Epithelial cell of prostate (primary cell): ENCODE measurements at regions not wholly inside any gene's neighbourhood (a gene's known extent, or its start where the extent isn't known, plus 50 kb on each side); places are given as distances from the start of the nearest gene placed in this dataset.
"Not testable (repeated sequence)": the region's sequence is repeated elsewhere in the genome, so short reads cannot be mapped to it uniquely, and the experiment has no call there.

Experiments used
- DNase-seq: peaks from one replicate; pipeline ENCODE4 v3.0.0-alpha.2; 2011; ENCODE audit warnings: low read depth, low spot score
- H3K27ac ChIP-seq: fragments of 450-650 bp; 2 replicates; pipeline ENCODE4 v1.5.1; 2017; ENCODE audit warnings: mild to moderate bottlenecking

GRCh38 chr9:85344901-85345300, 396.9 kb downstream of the AGTPBP1 start:
- no peak overlapping the region for H3K27ac ChIP-seq

GRCh38 chr9:85339338-85339737, 402.4 kb downstream of the AGTPBP1 start:
- no peak for DNase-seq
- H3K27ac ChIP-seq: no peak overlapping the region

More at GRCh38 chr9:85344901-85345300, 396.9 kb downstream of the AGTPBP1 start:
- no peak for DNase-seq

DNA sequence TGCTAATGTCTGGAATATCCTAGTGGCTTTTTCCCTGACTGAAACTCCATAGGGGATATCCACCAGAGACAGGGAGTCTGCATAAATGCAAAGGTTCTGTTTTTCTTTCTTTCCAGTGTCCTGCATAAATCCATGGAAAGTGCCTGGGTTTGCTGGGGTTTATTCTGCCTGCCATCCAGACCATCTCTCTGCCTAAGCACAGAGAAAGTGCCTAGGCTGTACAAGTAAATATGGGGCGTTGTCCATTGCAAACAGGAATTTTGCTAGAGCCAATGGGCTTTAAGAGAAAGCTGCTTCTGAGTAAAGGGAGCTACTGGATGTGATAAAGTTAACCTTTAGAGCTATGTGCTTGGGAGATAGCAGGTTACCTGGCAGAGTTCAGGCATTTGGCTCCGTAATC, 407.5 kb downstream of the AGTPBP1 start:
- no peak for DNase-seq
- no peak overlapping the region for H3K27ac ChIP-seq

GRCh38 chr9:85332487-85332886, 409.3 kb downstream of the AGTPBP1 start:
- no peak overlapping the region for H3K27ac ChIP-seq
- no peak for DNase-seq

DNA sequence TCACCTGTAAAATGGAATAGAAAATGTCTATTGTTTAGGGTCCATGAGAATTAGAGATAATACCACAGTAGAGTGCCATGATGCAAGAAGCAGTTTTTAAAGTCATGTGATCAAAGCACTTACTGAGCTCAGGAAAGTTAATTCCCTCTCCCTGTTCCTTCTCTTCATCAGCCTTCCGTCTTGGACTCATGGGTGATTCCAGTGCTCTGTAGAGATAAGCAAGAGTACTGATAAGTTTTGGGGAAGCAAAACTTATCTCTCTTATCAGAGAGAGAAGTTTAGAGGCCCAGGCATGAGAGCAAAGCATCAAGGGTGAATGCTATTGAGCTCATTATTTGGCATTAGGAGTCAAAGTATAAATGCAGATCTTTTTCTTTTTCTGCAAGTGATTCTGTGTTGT, 410.1 kb downstream of the AGTPBP1 start:
- H3K27ac ChIP-seq: no peak overlapping the region
- no peak for DNase-seq

DNA sequence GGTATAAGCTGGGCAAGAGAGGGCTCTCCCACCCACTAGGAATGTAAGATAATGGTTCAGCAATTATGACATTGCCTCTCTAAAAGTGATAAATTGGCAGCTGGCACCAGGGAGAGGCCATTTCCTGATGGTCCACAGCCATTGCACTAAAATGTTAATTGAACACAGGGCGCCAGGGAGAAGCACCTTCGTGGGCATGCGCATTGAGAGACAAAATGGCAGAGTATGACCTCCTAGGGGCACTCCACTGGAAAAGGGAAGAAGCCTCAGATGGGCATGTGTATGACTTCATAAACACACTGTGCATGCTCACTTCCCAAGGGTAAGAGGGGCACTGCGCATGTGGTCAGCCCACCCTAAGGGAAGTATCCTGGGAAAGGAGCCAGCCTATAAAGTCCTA, 419.2 kb downstream of the AGTPBP1 start:
- DNase-seq: no peak
- H3K27ac ChIP-seq: no peak overlapping the region

DNA sequence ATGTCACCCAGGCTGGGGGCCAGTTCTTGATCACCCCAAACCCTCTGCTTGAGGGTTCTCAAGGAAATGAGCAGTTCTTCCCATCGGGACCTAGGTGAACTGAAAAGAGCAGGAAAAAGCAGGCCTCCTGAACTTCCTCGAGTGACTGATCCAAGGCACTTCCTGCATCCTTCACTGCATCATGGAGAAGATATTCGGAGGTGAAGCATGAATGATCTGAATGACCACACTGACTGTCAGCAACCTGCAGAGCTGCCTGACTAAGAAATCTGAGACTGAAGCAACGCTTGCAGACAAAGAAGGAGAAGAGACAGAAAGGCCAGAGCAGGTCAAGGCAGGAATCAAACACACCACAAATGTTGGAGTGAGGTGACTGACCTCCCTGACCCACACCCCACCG, 420.2 kb downstream of the AGTPBP1 start:
- DNase-seq: no peak

DNA sequence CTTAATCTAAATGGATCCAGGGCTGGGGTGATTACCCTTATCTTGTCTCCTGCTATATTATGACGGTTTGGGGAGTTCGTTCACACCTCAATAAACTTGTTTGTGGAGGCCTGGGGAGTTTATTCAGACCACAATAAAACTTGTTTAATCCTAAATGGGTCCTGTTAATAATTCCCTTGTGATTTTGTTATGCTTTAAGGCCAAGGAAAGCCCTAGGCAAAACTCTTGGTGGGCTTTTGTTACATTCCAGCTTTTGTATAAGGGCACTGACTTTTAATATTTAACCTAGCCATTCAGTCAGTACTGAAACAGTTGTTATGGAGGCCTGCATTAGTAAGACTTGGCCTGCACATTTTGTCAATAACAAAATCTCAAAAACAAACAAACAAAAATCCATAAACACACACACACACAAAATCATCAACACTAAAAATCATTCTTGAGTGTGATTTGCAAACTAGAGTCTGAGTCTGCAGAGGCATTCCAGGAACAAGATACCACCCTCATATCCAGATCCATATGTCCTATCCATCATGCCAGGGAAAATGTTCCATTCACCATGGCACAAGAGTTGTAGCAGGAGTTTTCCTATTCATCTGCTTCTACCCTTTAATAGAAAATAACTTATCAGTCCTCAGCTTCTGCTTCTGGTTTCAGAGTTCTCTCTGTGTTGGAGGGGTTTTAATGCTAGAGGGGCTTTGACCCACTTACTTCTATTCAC, 421.7 kb downstream of the AGTPBP1 start:
- no peak for DNase-seq
- H3K27ac ChIP-seq: no peak overlapping the region

More for the DNA sequence above, 420.2 kb downstream of the AGTPBP1 start:
- H3K27ac ChIP-seq: no peak overlapping the region

GRCh38 chr9:85315535-85315934, 426.2 kb downstream of the AGTPBP1 start:
- not testable (repeated sequence) for DNase-seq, H3K27ac ChIP-seq

- DNase-seq: no peak
- no peak overlapping the region for H3K27ac ChIP-seq
Measured at GRCh38 chr9:85310573-85310972, 431.2 kb downstream of the AGTPBP1 start.

- no peak for DNase-seq
- H3K27ac ChIP-seq: no peak overlapping the region
Measured at GRCh38 chr9:85303757-85304134, 438.0 kb downstream of the AGTPBP1 start.

DNA sequence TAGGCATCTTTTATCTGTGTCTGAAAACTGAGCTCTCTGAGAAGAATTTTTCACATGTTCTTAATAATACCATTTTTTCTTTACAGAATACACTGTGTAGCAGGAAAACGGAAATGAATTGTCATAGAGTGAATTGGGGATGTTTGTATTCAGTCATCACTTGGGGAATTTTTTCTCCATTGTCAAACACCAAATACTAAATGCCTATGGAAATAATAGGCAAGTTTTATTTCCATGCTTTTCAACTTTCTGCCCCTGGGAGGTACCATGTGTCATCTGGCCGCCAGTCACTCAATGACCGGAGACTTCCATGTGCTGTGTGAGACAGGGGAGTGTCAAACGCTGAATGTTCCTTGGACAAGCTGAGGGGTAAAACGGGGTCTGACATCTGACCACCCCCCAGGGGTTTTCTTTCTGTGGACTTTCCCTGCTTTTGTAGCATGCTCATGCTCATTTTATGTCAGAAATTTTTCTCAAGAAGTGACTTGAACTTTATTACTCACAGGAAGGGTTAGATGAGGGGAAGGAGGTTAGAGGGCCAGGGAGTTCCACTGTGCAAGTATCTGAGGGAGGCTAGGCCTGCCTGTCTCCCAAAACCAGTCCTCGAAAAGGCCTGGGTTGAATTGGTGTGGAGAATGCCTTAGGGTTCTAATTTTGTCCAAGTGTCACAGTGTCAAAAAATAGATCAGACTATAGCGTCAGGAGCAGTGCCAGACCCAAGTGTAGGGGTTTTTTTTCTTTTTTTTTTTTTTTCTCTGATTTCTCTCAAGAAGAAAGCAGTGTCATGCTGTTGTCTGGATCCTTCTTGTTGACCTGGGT, 438.6 kb downstream of the AGTPBP1 start:
- no peak for DNase-seq
- H3K27ac ChIP-seq: no peak overlapping the region

- H3K27ac ChIP-seq: no peak overlapping the region
- DNase-seq: no peak
Measured at GRCh38 chr9:85298499-85298898, 443.3 kb downstream of the AGTPBP1 start.

GRCh38 chr9:85295244-85295643, 446.5 kb downstream of the AGTPBP1 start:
- DNase-seq, H3K27ac ChIP-seq: not testable (repeated sequence)

DNA sequence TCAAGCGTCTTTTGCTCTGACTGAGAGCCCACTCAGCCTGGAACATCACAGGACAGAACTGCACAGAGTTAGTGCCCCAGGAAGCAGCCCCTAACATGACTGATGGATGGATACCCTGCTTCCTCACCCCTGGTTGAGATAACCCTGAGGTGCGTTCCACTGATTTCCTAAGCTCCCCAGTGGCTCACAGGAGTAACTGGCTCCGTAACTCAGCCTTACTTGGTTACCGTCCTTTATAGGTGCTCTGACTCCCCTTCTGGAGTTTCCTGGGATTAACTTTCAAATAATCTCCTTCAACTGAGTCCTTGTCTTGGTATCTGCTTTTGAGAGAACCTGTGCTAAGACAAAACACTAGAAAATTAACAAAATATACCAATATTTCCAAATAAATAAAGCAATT, 449.5 kb downstream of the AGTPBP1 start:
- no peak for DNase-seq
- H3K27ac ChIP-seq: no peak overlapping the region

DNA sequence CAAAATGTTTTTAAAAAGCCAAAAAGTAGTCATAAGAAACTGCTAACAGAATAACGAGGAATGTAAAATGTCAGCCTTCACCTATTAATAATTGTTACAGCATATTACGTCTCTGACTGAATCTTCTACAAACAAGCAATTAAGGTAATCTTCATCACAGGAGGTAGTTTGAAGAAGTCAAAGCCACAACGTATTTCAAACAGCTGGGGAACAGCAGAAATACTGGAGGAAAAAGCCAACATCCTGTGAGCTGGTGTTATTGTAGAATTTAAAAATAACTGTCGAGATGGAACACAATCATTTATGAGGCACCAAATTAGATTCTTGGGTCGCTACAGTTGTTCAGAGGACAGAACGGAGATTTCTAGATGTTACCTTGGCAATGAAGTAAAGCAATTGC, 450.5 kb downstream of the AGTPBP1 start:
- H3K27ac ChIP-seq: no peak overlapping the region
- no peak for DNase-seq

- no peak overlapping the region for H3K27ac ChIP-seq
- DNase-seq: no peak
Measured at GRCh38 chr9:85290019-85290418, 451.7 kb downstream of the AGTPBP1 start.

- H3K27ac ChIP-seq: no peak overlapping the region
- DNase-seq: no peak
Measured at GRCh38 chr9:85289142-85289541, 452.6 kb downstream of the AGTPBP1 start.

DNA sequence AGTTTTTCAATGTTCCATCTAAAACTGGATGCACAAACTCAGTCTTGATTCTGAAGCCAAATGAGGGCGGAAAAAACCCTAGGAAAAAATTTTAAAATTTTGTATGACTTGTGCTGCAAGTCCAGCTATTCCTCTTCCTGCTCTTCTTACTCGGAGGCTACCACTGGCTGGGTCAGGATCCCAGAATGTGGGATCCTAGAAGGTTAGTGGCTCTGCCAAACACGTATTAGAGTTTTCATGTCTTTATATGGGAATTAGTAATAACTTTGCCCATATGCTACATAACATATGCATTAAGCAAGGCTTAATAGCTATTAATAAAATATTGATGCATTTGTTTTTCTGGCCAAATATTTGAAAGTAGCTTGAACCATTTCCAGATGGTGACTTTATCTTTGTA, 458.3 kb downstream of the AGTPBP1 start:
- H3K27ac ChIP-seq: no peak overlapping the region
- no peak for DNase-seq

DNA sequence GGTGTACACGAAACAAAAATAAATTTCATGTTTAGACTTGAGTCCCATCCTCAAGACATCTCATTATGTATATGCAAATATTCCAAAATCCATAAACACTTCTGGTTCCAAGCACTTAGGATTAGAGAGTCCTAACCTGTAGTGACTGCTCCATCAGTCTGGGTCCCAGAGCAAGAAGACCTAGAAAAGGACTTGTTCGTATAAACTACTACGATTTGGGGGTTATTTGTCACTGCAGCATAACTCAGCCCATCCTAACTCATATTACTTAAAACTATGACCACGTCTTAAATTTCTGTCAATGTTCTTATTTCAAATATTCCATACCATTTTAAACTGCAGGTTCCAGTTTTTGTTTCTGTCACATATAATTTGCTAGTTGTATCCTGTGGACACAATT, 463.0 kb downstream of the AGTPBP1 start:
- H3K27ac ChIP-seq: no peak overlapping the region
- DNase-seq: no peak

DNA sequence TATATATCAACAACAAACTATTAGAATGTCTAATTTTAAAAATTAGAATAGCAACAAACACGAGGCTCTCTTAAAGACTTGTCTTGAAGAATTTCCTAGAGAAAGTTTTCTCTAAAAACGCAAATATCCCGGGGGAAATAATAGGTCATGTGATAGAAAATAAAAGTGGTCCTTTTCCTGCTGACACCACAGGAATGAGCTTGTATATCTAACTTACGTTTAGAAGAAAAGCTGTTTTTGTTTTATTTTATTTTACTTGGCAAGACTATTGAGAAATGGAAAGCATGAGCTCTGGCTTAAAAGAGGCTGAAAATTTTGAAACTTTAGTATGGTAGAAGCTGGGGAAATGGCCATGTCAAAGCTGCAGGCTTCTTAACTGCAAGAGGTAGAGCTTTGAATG, 465.0 kb downstream of the AGTPBP1 start:
- no peak for DNase-seq
- no peak overlapping the region for H3K27ac ChIP-seq

- no peak overlapping the region for H3K27ac ChIP-seq
- DNase-seq: no peak
Measured at GRCh38 chr9:85269811-85270210, 471.9 kb downstream of the AGTPBP1 start.
